GM12878 (cell line): ENCODE measurements at regions not wholly inside any gene's neighbourhood (a gene's known extent, or its start where the extent isn't known, plus 50 kb on each side); places are given as distances from the start of the nearest gene placed in this dataset.

Experiments used
- ATAC-seq: fragments of 200-7000 bp; cut with Tn5 transposase; 3 replicates; pipeline ENCODE4 v1.9.1; 2020; ENCODE audit warnings: mild to moderate bottlenecking, moderate library complexity
- BruUV-seq: library from RNA; stranded (reverse); fragments of 400-500 nt; replicated peaks from 2 replicates; lab custom pipeline; 2021; lab: Mats Ljungman, UMichigan
- CTCF ChIA-PET: fragments of 300-600 bp; sonication (Branson Sonifier 250); formaldehyde crosslinking; extraction: SDS; loops from one replicate; lab custom pipeline; 2021; ENCODE audit warnings: inconsistent platforms; lab: Yijun Ruan, JAX
- POLR2A ChIA-PET: fragments of 350-600 bp; formaldehyde crosslinking; extraction: SDS; loops from one replicate; lab custom pipeline; 2021; ENCODE audit warnings: inconsistent platforms; lab: Charles Lee
- RAD21 ChIA-PET: fragments of 300-600 bp; sonication (Branson Sonifier 250); formaldehyde crosslinking; loops from one replicate; lab custom pipeline; 2023; ENCODE audit warnings: antibody characterized with exemption; ENCODE audit not compliant: unreplicated experiment; lab: Charles Lee
- SMC1A ChIA-PET: fragments of 300-600 bp; sonication (Branson Sonifier 250); formaldehyde crosslinking; loops from one replicate; lab custom pipeline; 2023; ENCODE audit not compliant: unreplicated experiment, uncharacterized antibody; lab: Charles Lee
- DNase-seq: peaks from one replicate; pipeline ENCODE4 v3.0.0-alpha.2; 2011; ENCODE audit warnings: low read depth, low spot score
- FAIRE-seq: peaks from 3 replicates; lab custom pipeline; 2011; peaks lifted over from hg19 to GRCh38; lab: Jason Lieb, UNC
- H2AFZ ChIP-seq: 2 replicates; pipeline ENCODE4 v1.6.0; 2011; ENCODE audit warnings: low read depth, low read length, control low read depth; ENCODE audit not compliant: control insufficient read depth
- H3K27ac ChIP-seq: 2 replicates; pipeline ENCODE4 v1.5.1; 2011; ENCODE audit warnings: control low read depth; ENCODE audit not compliant: control insufficient read depth, insufficient read depth
- H3K27me3 ChIP-seq, 2 experiments: replicated peaks in 1 of 2; 2 replicates each; pipeline versions ENCODE4 v1.6.0 to v1.6.1; 2011; ENCODE audit warnings: low read length in 1 of 2; ENCODE audit not compliant: control insufficient read depth in 2 of 2, insufficient read depth in 2 of 2
- H3K36me3 ChIP-seq, 2 experiments: 2 replicates each; pipeline ENCODE4 v1.5.1; 2011; ENCODE audit warnings: low read length in 1 of 2; ENCODE audit not compliant: control insufficient read depth in 2 of 2, insufficient read depth in 2 of 2
- H3K4me1 ChIP-seq: 2 replicates; pipeline ENCODE4 v1.6.1; 2011; ENCODE audit warnings: mild to moderate bottlenecking, low read length, moderate library complexity, mixed read lengths; ENCODE audit not compliant: control insufficient read depth, insufficient read depth
- H3K4me2 ChIP-seq: 2 replicates; pipeline ENCODE4 v1.6.0; 2011; ENCODE audit warnings: control low read depth; ENCODE audit not compliant: control insufficient read depth, insufficient read depth
- H3K4me3 ChIP-seq: fragments of 200-600 bp; sonication (generic); 2 replicates; pipeline ENCODE4 v1.5.1; 2016
- H3K79me2 ChIP-seq: 2 replicates; pipeline ENCODE4 v1.6.0; 2011; ENCODE audit warnings: low read length; ENCODE audit not compliant: control insufficient read depth, insufficient read depth
- H3K9ac ChIP-seq: 2 replicates; pipeline ENCODE4 v1.8.0; 2011; ENCODE audit warnings: low read length, control low read depth, mixed read lengths; ENCODE audit not compliant: control insufficient read depth, insufficient read depth
- H3K9me3 ChIP-seq: replicated peaks from 3 replicates; pipeline ENCODE4 v1.5.1; 2011; ENCODE audit warnings: mild to moderate bottlenecking, low read length; ENCODE audit not compliant: control insufficient read depth, insufficient read depth
- H4K20me1 ChIP-seq: 2 replicates; pipeline ENCODE4 v1.6.0; 2011; ENCODE audit not compliant: control insufficient read depth, insufficient read depth
- ASH2L ChIP-seq: fragments of 300-600, 200-600 bp; sonication (generic); IDR thresholded peaks from 2 replicates; pipeline ENCODE4 v1.6.1; 2017; ENCODE audit warnings: low read depth, mild to moderate bottlenecking, borderline replicate concordance
- ATF2 ChIP-seq: IDR thresholded peaks from 2 replicates; pipeline ENCODE4 v1.6.1; 2012; ENCODE audit warnings: low read length, inconsistent platforms
- BRCA1 ChIP-seq: IDR thresholded peaks from 2 replicates; pipeline ENCODE4 v1.6.1; 2011; ENCODE audit warnings: low read depth, low read length, improper control_type of control experiment
- CHD2 ChIP-seq: IDR thresholded peaks from 2 replicates; pipeline ENCODE4 v1.6.1; 2011; ENCODE audit warnings: low read depth, low read length, improper control_type of control experiment, borderline replicate concordance
- CHD4 ChIP-seq: fragments of 200-600 bp; sonication (generic); IDR thresholded peaks from 2 replicates; pipeline ENCODE4 v1.6.1; 2016; ENCODE audit warnings: mild to moderate bottlenecking
- DPF2 ChIP-seq: fragments of 450-650 bp; IDR thresholded peaks from 2 replicates; pipeline ENCODE4 v1.6.1; 2017; ENCODE audit warnings: mild to moderate bottlenecking
- GATAD2B ChIP-seq: fragments of 450-650 bp; conservative IDR thresholded peaks from 2 replicates; pipeline ENCODE4 v1.6.1; 2017; ENCODE audit warnings: low read depth, mild to moderate bottlenecking, moderate library complexity
- IKZF1 ChIP-seq: fragments of 450-650 bp; conservative IDR thresholded peaks from 2 replicates; pipeline ENCODE4 v1.6.1; 2017; ENCODE audit warnings: antibody characterized with exemption, mild to moderate bottlenecking
- IKZF2 ChIP-seq, 2 experiments: fragments of 450-650 bp; IDR thresholded peaks; 2 replicates each; pipeline ENCODE4 v1.6.1; 2017; ENCODE audit warnings: mild to moderate bottlenecking in 2 of 2, moderate library complexity in 2 of 2
- KLF5 ChIP-seq: fragments of 450-650 bp; IDR thresholded peaks from 2 replicates; pipeline ENCODE4 v1.6.1; 2014; ENCODE audit warnings: mild to moderate bottlenecking; ENCODE audit not compliant: partially characterized antibody
- MTA2 ChIP-seq: fragments of 450-650 bp; IDR thresholded peaks from 2 replicates; pipeline ENCODE4 v1.6.1; 2016; ENCODE audit warnings: low read depth, mild to moderate bottlenecking, moderate library complexity
- MYC ChIP-seq: IDR thresholded peaks from 2 replicates; pipeline ENCODE4 v1.6.1; 2011; ENCODE audit warnings: mild to moderate bottlenecking, low read length, moderate library complexity, inconsistent platforms; ENCODE audit not compliant: insufficient read depth, insufficient replicate concordance, insufficient read length, severe bottlenecking
- PRDM15 ChIP-seq: fragments of 450-650 bp; formaldehyde crosslinking; IDR thresholded peaks from 2 replicates; pipeline ENCODE4 v1.4.0; 2020; ENCODE audit warnings: mild to moderate bottlenecking, moderate library complexity
- SMAD5 ChIP-seq: IDR thresholded peaks from 2 replicates; pipeline ENCODE4 v1.6.1; 2016; ENCODE audit warnings: antibody characterized with exemption, low read depth
- SPI1 ChIP-seq: IDR thresholded peaks from 2 replicates; pipeline ENCODE4 v1.6.1; 2011; ENCODE audit warnings: low read depth, mild to moderate bottlenecking, low read length, moderate library complexity, borderline replicate concordance; ENCODE audit not compliant: insufficient read depth
- SREBF2 ChIP-seq: IDR thresholded peaks from 2 replicates; pipeline ENCODE4 v1.6.1; 2012; ENCODE audit warnings: mild to moderate bottlenecking, low read length
- SUPT20H ChIP-seq: IDR thresholded peaks from 2 replicates; pipeline ENCODE4 v1.6.1; 2011; ENCODE audit warnings: low read depth, mild to moderate bottlenecking, low read length, moderate library complexity, borderline replicate concordance; ENCODE audit not compliant: control insufficient read depth
- SUZ12 ChIP-seq: fragments of 200-600 bp; sonication (generic); IDR thresholded peaks from one replicate; pipeline ENCODE4 v1.6.1; 2018; ENCODE audit warnings: antibody characterized with exemption, mild to moderate bottlenecking; ENCODE audit not compliant: unreplicated experiment
- USF2 ChIP-seq: IDR thresholded peaks from 2 replicates; pipeline ENCODE4 v1.6.1; 2011; ENCODE audit warnings: low read depth, low read length, improper control_type of control experiment, borderline replicate concordance
- ZSCAN29 ChIP-seq: fragments of 450-650 bp; IDR thresholded peaks from 2 replicates; pipeline ENCODE4 v1.6.1; 2017; ENCODE audit warnings: mild to moderate bottlenecking, moderate library complexity
- WGBS: methylation state at CpG from one replicate; pipeline ENCODE4 v1.1.6; 2016; ENCODE audit warnings: low lambda C conversion rate; ENCODE audit not compliant: insufficient replicate concordance, insufficient coverage; ENCODE audit errors: missing lambda C conversion rate; 5-methylcytosine and 5-hydroxymethylcytosine counted together
- in situ Hi-C: fragments of 300-500 bp; cut with MboI; formaldehyde crosslinking; loops from 9 replicates; pipeline ENCODE4 v1.14.3; 2018; ENCODE audit warnings: mixed read lengths
- intact Hi-C: fragments of 100-400 bp; cut with micrococcal nuclease; formaldehyde crosslinking; loops from one replicate; pipeline ENCODE4 v1.14.2; 2022; ENCODE audit not compliant: unreplicated experiment

GRCh38 chr13:110037925-110038573 is 251.7 kb upstream of the IRS2 start:
- no peak for FAIRE-seq
- in situ Hi-C loops (no loop called here), intact Hi-C loops (no loop called here)
- 0% methylated on average over 2 of the region's 2 CpGs for WGBS
- Histone ChIP-seq H3K9me3 (no peaks in the 10 kb centered on the region), H3K36me3 (no peaks in the 10 kb centered on the region), H3K27me3 (no peaks in the 10 kb centered on the region), H4K20me1 (no peaks in the 10 kb centered on the region), H3K4me2 (no peak overlapping the region), H3K4me3 (no peak overlapping the region), H3K27ac (no peak overlapping the region), H3K9ac (no peak overlapping the region), H2AFZ (no peak overlapping the region), H3K79me2 (no peaks in the 10 kb centered on the region), H3K4me1 (no peaks in the 10 kb centered on the region)
- SMC1A ChIA-PET, result interaction anchor here (1.0 kb wide), 1 partner anchor 15 kb away, joined by 3 read pairs; no protein-coding TSS in a partner anchor
- POLR2A ChIA-PET, result no interaction called here
- no peak for TF ChIP-seq SMAD5
- TF ChIP-seq DPF2, result peak; percentile 30; the same call in 1 of the 2 replicates
- TF ChIP-seq CHD2, result no peak
- no peak for TF ChIP-seq BRCA1
- TF ChIP-seq KLF5, result no peak
- TF ChIP-seq SREBF2, result no peak
- TF ChIP-seq PRDM15 (CRISPR knock-in tag), result no peak
- TF ChIP-seq MTA2, result no peak
- peak; percentile 60 for TF ChIP-seq IKZF1
- no peak for TF ChIP-seq USF2
- peak; percentile 23 to 45; a peak in 1 of 4 replicates for TF ChIP-seq IKZF2 (IDR thresholded peaks at IDR 0.05)
- TF ChIP-seq SUPT20H, result no peak
- no peak for TF ChIP-seq MYC
- no peak for TF ChIP-seq ASH2L
- TF ChIP-seq GATAD2B, result no peak
- TF ChIP-seq ZSCAN29, result no peak
- peak; percentile 6; the same call in 1 of the 2 replicates for TF ChIP-seq SPI1
- no peak for TF ChIP-seq SUZ12
- TF ChIP-seq CHD4, result no peak
- no peak for TF ChIP-seq ATF2
- RAD21 ChIA-PET, result no interaction called here
- no peak for DNase-seq
- no TSS peak for BruUV-seq
- CTCF ChIA-PET, result no interaction called here
- ATAC-seq, result peak; percentile 83
